HG02981 (cell line): ENCODE measurements at regions not wholly inside any gene's neighbourhood (a gene's known extent, or its start where the extent isn't known, plus 50 kb on each side); places are given as distances from the start of the nearest gene placed in this dataset.
"Not testable (repeated sequence)": the region's sequence is repeated elsewhere in the genome, so short reads cannot be mapped to it uniquely, and the experiment has no call there.

Experiments
- ATAC-seq: cut with Tn5 transposase; IDR thresholded peaks from one replicate; pipeline ENCODE4 v1.9.1; 2021; ENCODE audit warnings: mild to moderate bottlenecking, moderate library complexity; ENCODE audit not compliant: unreplicated experiment

DNA sequence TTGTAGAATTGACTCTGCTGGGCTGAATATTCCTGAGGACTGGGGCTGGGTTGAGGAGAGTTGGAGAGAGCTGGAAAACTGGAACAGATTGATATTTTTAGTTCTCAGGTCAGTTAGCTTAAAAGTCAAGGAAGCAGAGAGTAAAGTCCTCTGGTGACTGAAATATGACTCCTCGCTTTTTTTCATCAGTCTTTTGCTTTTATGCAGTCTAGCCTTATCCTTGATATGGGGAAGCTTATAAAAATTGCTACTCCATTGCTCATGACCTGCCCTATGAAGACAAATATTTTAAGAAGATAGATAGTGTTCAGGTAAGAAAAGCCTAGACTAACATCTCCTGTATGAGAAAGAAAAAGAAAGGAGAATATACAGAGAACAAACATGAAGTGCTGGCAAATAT, 152.7 kb downstream of the C4orf33 start:
- no peak for ATAC-seq

GRCh38 chr4:129254126-129254525, 158.2 kb downstream of the C4orf33 start:
- ATAC-seq: no peak

- no peak for ATAC-seq
Measured at GRCh38 chr4:129254526-129254925, 158.6 kb downstream of the C4orf33 start.

GRCh38 chr4:129261584-129261983, 165.6 kb downstream of the C4orf33 start:
- no peak for ATAC-seq

DNA sequence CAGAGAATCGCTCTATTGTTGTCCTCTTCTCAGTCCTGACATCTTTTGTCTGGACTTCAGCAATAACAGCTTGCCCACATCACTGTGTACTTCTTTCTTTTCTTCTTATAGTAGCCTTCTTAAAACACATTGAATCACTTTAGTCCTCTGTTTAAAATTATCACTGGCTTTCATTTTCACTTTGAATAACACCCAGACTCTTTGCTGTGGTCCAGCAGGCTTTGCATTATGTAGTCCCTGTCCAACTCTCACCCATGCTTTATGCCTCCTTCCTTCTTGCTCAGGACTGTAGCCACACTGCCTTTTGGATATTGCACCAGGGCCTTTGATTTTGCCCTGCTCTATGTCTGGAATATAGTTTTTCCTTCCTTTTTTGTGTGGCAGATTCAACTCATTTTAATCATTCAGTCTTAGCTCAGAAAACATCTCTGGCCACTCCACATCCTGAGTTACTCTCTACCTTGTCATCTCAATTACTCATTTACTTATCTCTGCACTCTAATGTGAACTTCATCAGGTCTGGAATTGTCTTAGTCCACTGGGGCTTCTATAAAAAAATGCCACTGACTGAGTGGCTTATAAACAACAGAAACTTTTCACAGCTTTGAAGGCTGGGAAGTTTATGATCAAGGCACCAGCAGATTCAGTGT, 168.2 kb downstream of the C4orf33 start:
- ATAC-seq: peak; percentile 96

GRCh38 chr4:129278868-129279267, 182.9 kb downstream of the C4orf33 start:
- ATAC-seq: no peak

DNA sequence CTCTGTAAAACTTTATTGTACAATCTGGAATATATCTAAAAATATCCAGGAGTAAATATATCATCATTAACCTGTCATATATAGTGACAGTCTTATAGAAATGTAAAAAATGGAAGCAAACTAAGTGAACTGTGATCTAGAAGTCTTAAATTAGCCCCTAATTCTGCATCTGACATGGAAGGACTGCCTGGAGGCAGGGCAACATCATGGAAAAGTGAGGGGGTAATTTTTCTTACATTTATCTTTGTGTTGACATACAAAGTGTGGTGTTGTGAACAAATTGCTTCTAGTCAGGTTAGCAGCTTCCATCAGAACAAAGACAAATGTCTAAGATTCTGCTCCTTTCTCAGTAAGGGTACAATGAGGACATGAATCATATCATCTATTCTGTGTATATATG, 186.3 kb downstream of the C4orf33 start:
- no peak for ATAC-seq

GRCh38 chr4:129292194-129292593, 196.2 kb downstream of the C4orf33 start:
- not testable (repeated sequence) for ATAC-seq

DNA sequence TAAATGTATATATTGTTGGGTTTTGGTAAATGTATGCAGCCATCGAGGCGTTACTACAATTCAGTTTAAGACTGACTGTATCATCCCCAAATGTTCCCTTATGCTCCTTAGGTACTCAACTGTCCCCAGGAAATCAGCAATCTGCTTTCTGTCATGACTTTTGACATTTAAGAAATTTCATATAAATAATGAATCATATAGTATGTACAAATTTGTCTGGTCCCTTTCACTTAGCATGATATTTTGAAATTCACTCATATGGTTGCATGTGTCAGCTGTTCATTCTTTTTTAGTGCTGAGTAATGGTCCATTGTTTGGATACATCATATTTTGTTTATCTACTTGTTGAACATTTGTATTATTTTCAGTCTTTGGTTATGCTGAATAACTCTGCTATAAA, 218.8 kb downstream of the C4orf33 start:
- ATAC-seq: no peak

GRCh38 chr4:129322920-129323319, 227.0 kb downstream of the C4orf33 start:
- ATAC-seq: no peak

GRCh38 chr4:129323658-129324057, 227.7 kb downstream of the C4orf33 start:
- no peak for ATAC-seq

DNA sequence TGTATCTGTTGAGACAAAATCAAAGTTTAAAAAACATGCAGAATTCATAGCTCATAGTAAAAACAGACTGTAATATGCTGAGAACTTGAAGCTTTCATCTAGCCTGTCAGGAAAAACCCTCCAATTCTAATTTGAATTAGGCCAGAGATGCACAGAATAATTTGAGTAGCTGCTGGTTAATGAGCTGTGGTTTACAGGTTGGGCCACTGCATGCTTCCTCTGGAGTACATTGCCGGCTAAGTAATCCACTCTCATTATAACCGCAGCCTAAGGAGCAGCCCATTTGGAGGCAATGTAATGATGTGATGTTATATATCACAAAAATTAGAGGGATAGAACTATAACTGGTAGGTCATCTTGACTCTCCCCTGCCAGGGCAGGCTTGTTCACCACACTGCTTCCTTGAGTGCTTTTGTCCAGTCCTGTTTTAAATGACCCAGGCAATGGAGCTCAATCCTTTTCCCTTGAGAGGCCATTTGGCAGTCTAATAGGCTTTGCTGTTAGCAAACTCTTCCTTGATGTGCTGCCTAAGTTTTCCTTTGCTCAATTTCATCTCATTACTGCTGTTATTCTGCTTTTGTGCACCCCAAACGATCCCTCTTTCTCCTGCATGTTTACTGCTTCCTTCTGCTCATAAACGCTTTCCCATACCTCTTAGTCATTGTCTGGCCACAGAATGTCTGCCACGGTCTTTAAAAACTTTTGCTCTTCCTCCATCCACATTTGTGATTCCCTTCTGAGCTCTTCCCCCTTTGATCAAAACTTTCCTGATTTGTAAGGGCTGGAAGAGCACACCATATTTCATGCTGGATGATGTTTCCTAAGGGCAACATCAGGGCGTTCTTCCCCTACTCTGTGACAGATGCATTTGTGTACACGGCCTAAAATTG, 230.9 kb downstream of the C4orf33 start:
- no peak for ATAC-seq

DNA sequence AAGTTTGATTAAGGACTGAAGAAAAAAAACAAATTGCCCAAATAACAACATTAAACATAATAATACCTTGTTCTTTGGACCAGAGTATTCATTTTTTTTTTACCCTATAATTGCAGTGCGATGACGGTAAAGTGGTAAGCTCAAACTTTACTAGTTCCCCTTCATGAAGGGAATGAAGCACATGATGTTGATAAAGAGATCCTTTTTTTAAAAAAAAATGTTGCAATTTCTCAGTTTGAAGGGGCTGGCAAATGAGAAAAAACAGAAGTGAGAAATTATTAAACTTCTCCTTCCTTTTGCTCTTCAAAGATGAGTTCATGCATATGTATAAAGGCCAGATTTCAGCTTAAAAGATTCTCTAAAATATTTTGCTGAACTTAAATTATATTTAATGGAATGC, 231.7 kb downstream of the C4orf33 start:
- no peak for ATAC-seq

DNA sequence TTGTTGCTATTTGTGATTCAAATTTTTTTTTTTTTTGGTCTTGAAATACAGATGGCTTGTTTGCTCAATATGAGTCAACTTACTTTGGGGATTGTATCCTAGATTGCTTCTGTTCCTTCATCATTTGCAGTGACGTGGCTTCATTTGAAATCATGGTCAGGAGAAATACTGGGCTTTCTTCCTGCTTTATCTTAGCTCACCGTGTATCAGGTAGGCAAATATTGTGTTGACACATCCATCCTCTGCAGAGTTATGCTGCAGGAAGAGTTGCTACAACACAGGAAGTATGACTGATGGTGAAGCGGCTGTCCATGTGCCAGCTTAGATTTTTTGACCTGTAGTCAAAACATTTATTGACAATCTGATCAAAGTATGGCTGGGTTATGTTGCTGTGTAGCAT, 232.2 kb downstream of the C4orf33 start:
- no peak for ATAC-seq

DNA sequence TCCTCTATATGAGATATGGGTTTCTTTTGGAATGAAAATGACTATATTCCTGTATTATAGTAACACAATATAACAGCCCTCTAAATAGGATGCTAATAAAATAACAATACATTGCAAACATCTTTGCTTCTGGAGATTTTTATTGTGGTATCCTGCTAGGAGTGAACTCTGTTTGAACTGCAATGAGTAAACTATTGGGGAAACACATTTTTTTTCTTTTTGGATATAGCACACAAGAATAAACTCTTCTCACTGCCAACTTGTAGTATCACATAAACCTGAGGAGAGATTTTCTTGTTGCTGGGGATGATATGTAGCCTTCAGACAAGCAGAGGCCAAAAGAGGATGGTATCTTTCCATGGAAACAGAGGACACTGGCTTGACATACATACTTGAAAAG, 238.2 kb downstream of the C4orf33 start:
- ATAC-seq: no peak

GRCh38 chr4:129335276-129335675, 239.3 kb downstream of the C4orf33 start:
- ATAC-seq: no peak

DNA sequence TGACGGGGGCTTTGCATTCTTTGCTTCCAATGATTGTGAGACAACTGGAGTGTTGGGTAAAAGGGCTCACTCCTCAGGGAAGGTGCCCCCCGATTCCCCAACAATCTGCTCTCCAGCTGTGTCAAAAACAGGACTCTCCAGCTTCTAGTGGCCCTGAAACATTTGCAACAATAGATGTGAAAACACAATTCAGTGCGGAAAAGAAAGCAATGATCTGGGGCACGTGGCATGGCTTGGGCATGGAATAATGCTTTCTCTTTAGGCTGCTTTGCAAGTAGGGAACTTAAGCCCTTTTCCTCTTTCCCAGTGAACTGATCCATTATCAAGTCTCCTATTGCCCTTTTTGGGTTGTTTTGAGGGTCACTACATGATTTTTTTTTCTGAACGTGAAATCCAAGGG, 239.9 kb downstream of the C4orf33 start:
- no peak for ATAC-seq

- no peak for ATAC-seq
Measured at GRCh38 chr4:129336457-129337227, 240.7 kb downstream of the C4orf33 start.

DNA sequence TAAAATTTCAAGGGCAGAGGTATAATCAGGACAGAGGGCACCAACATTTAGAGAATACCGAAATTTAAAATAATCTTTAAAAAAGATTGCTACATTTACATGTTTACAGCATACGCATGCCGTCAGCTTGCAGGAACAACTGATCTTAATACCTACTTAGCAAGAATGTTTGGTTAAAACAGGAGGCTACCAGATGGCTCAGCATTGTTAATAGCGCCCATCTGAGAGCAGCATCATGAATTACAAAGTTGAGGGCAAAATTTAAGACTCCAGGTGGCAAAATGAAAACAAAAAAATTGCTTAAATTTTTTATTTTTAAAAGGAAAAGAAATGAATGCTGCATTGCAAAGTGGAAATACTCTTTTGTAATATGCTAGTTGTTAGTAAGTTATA, 241.3 kb downstream of the C4orf33 start:
- ATAC-seq: no peak

GRCh38 chr4:129342819-129343408, 247.0 kb downstream of the C4orf33 start:
- no peak for ATAC-seq

DNA sequence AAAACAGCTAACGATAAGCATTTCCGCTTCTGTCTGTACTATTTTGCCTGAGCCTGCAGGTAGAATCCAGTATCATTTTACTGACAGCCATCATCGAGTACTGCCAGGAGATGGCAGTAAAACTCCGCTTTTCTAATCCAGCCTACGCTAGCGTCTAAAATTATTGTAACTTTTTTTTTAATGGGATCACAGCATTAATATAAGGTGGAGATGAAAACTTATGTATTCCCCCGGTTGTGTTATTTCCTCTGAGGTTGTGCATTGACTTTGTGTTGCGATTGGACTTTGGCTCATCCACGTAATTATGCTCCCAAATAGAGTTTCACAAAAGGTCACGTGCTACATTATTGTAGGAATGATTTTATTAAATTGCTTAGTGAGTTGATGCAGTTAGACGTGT, 248.1 kb downstream of the C4orf33 start:
- ATAC-seq: peak; percentile 82
